Activated CD4-positive, alpha-beta T cell treated with anti-CD3 and anti-CD28 coated beads, Interleukin-2, amount 50 U/mL, for 48 hours (primary cell): ENCODE measurements at regions not wholly inside any gene's neighbourhood (a gene's known extent, or its start where the extent isn't known, plus 50 kb on each side); places are given as distances from the start of the nearest gene placed in this dataset.

Experiments
- DNase-seq, 2 experiments: peaks; one replicate each; pipeline ENCODE4 v3.0.0-alpha.2; 2020

DNA sequence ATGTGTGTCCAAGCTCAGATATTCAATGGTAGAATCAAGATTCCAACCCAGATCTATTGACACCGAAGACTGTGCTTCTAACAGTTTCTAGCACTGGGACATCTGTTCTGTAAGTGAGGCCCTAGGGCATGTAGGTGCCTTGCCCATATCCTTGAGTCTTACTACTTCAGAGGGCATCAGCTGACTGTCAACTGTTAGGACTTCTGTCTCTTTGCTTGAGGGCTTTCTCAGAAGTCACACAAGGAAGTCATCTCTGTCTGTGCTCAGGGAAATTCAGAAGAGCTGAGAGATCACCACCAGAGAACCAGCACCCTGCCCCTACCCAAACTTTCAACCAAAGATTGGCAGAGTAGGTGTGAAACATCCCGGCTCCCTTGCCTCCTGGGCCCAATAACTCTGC is 403.6 kb upstream of the PROK2 start:
- DNase-seq = no peak

DNA sequence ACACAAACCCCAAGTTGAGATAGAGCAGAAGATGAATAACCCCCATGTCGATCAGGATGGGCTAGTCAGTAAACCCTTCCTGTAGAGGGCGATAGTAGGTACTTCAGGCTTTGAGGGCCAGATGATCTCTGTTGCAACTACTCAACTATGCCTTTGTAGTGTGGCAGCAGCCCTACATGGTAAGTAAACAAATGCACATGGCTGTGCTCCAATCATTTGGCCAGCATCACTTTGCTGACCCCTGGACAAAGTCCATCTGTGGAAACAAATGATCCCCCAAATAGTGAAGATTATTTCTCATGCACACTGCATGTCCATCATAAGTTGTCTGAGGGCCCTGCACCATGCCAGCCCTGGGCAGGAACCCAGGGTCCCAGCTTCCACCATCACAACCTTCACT is 402.2 kb upstream of the PROK2 start:
- DNase-seq = no peak

DNA sequence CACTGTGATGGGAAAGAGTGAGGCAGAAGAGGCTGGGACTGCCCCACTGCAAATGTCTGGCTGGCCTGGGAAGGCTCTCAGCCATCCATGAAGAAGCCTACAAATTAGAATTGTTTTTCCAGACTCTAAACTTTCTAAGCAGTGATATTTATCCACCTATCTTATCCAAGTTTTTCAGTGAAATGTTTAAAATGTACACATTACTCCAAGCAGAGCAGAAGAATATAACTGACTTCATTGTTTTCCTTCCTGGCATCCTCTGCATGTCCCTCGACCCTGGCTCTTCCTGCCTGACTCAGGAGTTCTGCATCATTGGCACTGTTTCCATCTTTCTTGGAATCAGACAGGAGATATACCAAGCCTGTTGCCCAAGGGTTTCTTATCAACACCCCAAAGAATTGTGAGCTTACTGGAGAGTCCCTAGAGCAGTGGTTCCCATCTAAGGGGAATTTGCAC is 401.5 kb upstream of the PROK2 start:
- no peak for DNase-seq

DNA sequence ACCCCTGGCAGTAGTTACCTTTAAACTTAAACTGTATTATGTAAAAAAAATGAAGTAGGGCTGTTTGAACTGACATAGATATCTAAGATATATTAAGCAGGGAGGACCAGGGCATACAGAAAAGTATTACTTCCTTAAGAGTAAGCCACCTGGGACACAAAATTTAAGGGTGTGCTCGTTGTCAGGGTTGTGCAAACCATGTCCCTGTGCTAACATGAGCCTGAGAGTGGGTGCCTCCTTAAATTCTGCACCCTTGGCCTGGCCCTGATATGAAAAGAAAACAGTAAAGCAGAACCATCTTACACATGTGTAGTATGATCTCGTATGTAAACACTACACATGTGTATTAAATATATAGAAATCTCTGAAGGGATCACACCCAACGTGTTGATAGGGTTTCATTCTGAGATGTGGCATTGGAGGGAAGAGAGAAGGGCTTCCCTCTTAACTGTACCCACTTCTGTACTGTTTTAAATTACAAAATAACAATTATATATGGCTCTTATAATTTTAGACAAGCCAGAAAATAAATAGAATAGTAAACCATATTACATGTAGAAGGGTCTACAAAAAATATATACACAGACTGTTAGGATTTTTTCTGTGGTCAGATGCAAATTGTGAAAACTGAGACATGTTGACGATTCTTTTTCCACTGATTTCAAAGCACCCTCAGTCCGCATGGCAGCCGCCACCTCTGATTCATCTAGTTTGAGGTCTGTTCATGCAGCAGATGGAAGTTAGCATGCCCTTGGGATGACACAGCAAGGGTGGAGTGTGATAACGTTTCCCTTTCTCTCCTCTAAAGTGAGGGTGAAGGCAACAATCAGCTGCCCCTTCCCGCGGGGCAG is 400.8 kb upstream of the PROK2 start:
- DNase-seq = peak; percentile 61 to 66

DNA sequence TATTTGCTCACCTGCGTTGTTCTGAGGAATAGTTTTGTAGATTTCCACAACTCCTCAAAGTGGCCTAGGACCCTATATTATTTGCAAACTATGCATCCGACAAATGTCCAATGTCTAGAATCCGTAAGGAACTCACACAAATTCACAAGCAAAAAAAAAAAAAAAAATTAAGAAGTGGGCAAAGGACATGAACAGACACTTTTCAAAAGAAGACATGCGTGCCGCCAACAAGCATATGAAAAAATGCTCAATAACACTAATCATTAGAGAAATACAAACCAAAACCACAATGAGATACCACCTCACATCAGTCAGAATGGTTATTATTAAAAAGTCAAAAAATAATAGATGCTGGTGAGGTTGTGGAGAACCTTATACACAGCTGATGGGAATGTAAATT is 398.5 kb upstream of the PROK2 start:
- DNase-seq = no peak

DNA sequence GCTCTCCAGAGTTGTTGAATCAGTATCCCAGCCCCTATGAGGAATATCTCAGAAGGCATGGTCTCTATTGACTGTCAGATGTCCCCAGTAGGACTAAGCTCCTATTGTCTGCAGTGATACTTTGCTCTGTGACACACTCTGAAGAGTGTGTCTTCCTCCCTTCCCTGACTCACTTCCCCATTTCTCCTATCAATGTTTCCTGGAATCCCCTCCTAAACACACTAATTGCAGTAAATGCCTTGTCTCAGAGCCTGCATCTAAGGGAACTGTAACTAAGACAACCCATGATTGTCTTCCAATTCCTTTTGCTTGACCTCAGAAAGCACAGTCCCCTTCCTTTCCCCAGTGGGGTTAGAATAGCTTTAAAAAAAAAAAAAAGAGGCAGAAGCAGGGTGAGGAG is 397.3 kb upstream of the PROK2 start:
- no peak for DNase-seq

DNA sequence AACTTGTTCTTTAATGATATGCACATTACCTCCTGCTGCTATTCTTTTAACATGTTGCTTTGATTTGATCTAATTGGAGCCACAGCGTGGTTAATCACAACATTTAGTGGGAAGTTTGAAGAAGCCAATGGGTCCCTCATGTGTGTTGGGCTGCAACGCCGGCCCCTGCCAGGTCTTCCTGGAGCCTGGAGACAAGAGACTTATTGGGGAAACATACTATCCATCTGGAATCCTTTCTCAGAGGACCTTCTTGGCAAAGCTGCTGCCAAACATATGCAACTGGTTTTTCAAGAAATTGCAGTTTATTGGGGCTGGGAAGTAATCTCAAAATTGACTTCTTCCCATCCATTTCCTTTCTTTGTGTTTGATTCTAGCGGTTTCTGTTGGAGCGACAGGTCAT is 396.3 kb upstream of the PROK2 start:
- no peak for DNase-seq

DNA sequence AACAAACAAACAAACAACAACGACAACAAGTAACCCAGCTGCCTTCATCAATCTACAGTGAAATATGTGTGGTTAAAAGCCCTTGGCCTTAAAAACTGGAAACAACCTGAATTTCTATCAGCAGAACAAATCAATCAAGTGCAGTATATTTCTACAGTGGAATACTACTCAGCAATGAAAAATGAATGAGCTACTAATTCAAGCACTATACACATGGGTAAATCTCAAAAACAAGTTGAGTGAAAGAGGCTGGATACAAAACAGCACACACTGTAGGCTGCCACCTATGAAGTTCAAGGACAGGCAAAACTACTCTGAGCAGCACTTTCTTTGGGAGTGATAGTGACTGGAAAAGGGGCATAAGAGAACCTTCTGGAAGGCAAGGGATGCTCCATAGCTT is 395.5 kb upstream of the PROK2 start:
- DNase-seq = no peak

DNA sequence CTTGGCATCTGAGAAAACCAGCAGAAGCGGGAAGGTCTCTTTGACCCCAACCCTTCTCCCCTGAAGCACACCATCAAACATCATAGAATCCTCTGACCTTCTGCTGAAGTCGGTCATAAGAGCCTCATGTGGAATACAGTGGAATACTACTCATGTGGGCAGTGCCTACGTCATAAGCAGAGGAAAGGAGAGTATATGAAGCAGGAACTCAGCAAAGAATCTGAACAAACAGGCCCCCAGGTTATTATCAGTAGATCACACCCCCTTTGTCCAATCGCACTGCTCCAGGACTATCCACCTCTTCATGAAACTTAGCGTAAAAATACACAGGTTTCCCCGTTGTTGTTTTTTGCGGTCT is 394.1 kb upstream of the PROK2 start:
- no peak for DNase-seq

DNA sequence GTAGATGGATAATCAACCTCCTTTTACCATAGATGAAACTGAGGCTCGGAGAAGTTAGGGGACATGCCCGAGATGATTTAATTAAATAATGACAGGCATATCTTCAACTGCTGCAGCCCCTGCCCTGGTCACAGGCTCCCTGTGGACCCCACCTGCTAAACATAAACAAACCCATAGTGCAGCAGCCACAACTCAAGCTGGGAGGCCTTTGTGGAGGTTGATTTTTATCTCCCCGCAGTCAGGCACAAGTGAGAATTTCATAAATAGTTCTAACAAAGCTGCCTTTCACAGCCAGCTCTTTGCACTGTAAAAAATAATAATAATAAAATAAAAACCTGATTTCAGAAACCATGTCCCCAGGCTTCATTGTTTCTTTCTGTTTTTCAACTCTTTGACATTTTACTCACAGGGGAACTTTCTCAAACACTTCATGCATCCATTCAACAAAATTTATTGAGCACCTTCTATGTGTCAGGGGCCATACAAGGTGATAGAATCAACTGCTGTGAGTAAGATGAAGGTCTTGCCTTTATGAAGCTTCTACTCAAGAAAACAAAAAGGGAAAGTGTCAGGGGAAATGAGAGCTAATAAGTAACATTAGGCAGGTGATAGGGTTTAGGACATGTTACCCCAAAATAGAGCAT is 393.6 kb upstream of the PROK2 start:
- no peak for DNase-seq

DNA sequence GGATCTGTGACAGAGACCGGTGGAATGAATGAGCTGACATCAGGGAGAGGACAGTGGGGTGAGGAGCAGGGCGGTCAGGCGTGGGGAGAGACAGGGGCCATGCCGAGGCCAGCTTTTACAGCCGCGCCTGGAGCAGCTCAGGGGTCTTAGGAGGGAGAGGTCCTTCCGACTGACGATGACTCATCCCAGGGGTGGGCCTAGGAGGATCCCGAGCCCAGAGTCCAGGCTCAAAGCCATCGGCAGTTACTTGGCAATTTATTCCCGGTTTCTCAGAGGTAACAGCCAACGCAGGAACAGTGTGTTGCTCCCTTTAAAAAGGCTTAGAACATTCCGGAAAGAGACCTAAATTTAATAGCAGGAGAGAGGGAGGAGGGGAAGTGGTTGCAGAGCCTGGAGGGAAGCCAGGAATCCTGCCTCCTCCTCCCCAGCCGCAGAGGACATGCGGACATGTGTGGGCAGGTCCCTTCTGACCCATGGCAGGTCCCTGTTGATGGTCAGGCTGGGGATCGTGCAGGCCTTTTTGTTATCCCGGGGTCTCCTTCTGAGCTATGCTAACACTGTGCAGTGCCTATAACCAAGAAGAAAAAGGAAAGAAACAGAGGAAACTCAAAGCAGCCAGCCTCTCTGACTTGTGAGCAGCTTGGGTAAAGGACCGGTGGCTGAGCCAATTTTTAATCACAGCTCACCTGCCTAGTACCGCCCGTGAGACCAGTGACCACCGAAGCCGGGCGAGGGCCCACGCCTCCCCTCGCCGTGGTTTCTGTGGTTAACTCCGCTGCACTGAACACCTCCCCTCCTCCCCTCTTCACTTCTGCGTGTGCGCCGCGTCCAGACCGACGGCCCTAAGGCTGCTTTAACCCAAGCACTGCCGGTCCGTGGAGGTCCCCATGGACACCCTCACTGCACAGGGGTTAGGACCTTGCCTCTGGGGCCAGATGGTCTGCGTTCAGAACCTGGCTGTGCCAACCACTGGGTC is 392.4 kb upstream of the PROK2 start:
- peak; percentile 12 to 19 for DNase-seq

DNA sequence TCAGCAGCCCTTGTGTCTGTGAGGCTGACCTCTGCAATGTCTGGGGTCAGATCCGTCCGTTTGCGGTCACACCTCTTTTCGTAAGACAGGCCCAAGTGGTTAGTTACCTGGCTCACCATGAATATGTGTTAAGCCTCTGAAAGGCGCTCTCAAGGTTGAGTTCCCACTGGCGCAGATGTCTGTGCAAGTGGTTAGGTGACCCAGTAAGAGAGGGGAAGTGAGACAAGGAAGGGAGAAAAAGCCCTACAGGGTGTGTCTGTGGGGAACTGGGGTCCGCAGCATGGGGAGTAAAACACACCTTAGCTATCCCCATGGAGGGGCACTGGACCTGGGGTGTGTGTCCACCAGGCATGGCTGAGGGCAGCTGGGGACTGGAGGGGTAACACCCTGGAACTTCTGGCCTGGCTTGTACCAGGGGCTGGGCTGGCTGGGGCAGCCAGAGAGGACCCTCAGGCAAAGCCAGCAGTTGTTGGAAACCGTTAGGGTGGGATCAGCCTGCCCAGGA is 391.6 kb upstream of the PROK2 start:
- no peak for DNase-seq

DNA sequence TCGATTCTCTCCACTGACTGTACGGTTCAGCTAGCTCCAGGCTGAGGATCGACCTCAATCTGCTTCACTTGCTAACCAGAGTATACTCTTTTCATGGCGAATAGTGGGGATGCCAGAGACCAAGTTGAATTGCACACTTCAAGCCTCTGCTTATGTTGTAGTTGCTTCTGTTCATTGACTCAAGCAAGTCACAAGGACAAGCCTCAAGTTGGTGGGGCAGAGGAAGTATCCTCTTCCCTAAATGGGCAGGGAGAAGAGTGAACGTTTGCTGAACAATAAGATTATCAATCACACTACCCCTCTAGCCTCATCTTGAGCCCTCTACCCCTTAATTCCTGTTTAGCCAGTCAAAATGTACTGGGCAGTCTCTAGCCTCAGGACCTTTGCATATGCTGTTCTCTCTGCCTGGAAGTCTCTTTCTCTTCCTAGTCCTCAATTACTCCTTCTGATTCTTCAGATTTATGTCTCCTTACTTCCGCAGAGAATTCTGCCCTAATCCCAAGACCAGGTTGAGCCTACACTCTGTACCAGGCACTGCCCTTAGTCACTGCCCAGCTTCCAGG is 390.4 kb upstream of the PROK2 start:
- no peak for DNase-seq

DNA sequence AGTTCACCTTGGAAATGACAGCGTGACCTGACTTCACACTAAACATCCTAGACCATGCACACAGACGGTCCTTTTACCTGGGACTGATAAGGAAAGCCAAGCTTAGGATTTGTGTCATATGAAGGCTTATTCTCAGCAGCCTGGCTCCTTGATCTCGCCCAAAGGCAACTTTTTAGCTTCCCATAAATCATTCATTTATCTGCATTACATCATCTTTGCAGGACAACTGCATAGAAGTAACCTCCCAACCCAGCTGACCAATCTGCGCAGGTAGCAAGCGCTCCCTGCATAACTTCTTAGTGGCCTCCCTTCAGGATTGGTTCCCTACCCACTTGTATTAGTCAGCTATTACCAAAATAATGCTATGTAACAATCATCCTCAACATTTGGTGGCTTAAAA is 389.9 kb upstream of the PROK2 start:
- DNase-seq = no peak

DNA sequence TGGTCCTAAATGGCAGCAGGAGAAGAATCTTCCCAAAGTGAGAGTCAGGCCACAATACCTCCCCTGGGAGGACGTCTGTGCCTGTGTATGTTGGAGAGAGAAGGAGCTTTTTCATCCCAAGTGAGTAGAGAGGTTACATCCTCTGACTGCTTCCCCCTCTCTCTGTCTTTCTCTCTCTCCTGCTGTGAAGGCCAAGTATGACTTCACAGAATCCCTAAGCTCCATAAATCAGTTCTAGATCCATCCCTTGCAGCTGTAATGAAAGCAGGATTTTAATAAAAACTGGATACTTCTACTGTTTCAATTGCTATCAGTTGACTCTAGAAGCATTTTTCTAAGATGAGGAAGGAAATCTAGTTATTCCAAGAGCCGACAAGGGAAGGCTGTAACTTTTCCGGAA is 389.1 kb upstream of the PROK2 start:
- DNase-seq = no peak

DNA sequence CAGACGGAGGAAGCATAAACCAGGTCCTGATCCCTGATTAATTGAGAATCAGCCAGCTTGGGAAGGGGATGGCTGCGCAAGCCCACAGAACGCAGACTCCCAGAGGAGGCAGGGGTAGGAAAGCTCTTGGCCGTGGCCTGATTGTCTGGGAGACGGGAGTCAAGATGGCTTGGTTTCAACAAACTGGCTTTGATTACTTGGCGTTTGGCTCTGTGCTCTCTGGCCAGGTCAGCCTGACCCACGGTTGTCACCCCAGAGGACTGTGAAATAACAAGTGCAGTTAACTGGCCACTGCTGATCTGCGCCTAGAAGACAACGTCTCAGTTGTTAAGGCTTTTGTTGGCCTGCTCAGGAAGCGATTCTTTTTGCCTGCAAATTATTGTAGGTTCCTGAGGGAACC is 387.0 kb upstream of the PROK2 start:
- DNase-seq = no peak

DNA sequence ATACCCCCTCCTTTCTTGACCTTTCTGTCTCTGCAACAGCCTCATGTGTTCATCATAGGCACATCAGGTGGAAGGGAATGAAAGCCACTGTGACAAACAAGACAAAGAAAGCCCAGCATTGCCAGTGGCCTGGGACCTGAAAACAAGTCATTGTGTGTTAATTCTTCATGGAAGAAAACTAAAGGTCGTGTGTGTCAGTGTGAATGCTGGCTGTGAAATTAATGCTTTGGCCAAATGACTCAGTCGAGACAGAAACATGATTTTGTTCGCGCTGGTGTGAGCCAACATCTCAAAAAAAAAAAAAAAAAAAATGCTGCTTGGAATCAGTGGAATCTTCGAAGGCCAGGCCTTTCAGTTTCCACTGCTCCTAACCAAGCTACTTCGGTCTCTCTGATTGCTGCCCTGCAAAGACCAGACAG is 386.5 kb upstream of the PROK2 start:
- no peak for DNase-seq

DNA sequence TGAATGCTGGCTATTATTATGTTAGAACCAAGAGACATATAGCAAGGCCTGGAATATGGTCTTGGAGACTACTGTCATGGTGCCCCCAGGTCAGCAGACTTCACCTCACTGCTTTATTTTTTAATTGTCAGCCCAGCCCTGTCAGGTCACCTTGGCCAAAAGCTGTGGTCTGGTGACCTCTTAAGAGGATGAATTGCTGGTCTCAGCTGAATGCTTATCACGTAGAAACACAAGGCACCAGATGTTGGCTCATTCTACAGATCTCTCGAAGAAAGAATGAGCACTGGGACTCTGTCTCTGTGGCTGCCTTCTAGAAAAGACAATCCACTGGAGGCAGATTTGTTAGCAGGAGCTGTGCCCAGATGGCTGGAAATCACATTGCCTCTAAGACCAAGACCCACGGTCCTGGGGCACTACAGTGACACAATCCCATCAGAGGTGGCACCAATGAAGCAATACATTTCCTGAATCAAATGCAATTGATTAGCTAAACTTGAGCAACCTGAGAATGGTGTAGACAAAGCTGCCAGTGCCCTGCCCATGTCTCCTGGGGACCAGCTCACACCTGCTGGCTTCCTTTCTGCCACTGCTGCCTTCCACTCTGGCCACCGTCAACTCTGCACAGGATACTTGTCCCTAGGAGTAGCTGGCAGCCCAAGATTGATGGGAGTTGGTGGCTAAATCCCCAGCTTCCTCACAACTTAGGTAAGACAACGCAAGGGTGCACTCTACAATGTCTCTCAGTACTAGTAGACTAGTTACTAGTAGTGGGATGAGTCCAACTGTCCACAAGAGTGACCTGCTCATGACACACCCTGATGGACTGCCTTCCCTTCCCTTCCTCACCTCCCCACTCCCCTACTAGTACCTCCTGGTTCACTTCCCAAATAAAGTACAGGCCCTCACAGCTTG is 384.9 kb upstream of the PROK2 start:
- no peak for DNase-seq

DNA sequence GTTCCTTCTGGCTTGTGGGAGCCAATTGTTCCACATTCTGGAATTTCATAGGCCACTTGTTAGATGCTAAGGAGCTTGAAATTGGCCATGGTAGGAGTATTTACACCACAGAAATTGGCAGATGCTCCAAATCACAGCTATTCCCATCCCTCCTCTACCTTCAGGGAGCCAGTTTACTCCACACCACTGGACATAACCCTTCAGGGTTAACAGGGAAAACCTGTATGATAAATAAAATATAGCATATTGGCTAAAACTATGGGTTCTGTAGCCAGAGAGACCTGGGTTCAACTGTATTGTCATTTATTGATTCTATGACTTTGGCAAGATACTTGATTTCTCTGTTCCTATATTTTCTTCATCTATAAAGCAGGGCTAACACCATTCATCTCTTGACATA is 384.2 kb upstream of the PROK2 start:
- DNase-seq = no peak

DNA sequence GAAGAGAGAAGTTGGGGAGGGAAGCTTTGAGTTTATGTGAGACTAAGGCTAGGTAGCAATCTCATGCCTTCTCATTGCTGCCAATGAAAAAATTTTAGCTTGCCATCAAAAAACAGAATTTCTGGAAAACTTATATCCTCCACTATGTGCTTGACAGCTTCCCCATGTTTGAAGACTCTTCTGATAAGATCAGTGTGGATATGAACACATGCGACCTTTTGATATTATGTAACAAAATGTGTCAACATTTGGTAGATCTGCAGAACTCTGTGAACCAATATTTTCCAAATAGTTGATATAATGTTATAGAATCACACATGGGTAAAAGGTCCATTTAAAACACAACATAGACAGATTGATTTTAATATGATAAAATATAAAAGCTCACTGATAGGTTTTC is 380.9 kb upstream of the PROK2 start:
- DNase-seq = no peak

DNA sequence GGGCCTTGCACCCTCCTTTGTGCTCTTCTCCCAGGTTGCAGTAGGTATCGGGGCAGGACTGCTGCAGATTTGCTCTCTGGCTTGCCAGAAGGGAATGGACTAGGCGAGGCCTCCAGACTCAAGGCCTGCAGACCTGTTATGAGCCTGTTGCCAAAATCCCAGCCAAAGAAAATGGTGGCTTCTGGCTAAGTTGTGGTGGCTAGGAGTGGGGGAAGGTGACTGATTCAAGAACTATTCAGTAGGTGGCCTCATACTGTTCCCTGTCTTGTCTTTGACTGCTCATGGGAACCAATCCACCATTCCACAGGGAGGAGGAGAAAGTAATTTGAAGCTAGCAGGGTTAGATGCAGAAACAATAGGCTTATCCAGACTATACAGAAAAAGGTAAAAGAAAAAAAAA is 380.4 kb upstream of the PROK2 start:
- no peak for DNase-seq

DNA sequence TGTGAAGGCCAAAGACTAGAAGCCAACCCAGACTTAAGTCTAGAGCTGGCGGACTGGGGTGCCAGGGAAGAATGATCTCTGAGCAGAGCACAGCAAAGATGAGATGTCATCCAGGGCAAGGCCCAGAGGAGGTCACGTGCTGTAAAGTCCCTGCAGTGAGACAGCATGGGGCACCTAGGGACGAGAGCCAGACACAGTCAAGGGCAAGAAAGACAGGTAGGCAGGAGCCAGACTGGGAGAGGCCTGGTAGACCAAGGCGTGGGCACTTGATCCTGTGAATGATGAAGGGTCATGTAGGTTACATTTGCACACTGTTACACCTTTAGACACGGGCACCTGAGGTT is 379.7 kb upstream of the PROK2 start:
- DNase-seq = no peak
